Pancreas (tissue), 10 donors: ENCODE measurements at regions not wholly inside any gene's neighbourhood (a gene's known extent, or its start where the extent isn't known, plus 50 kb on each side); places are given as distances from the start of the nearest gene placed in this dataset.

Experiments
- ATAC-seq, 4 donors: fragments of 200-7000 bp; cut with Tn5 transposase; one replicate each; pipeline versions ENCODE4 v1.8.0 to v1.9.1; 2020; ENCODE audit warnings: mild to moderate bottlenecking in 4 of 4, moderate library complexity in 4 of 4
- DNase-seq, 6 donors: peaks; one replicate each; pipeline ENCODE4 v3.0.0-alpha.2; 2020
- FAIRE-seq: peaks from 2 replicates; lab custom pipeline; 2012; peaks lifted over from hg19 to GRCh38; lab: Jason Lieb, UNC
- H3K27ac ChIP-seq, 4 donors: fragments of 200-600 bp; sonication (generic); 1 replicate in 3 of 4; 2 replicates in 1 of 4; pipeline versions ENCODE4 v1.5.0 to v1.8.0; 2020
- H3K27me3 ChIP-seq, 4 donors: fragments of 200-600 bp; one replicate each; pipeline ENCODE4 v1.8.0; 2021
- H3K36me3 ChIP-seq, 3 donors: fragments of 200-600 bp; sonication (generic) in 1 of 3; one replicate each; pipeline versions ENCODE4 v1.5.0 to v1.8.0; 2020 to 2021
- H3K4me1 ChIP-seq, 3 donors: fragments of 200-600 bp; one replicate each; pipeline ENCODE4 v1.8.0; 2021
- H3K4me3 ChIP-seq, 4 donors: fragments of 200-600 bp; sonication (generic) in 2 of 4; one replicate each; pipeline versions ENCODE4 v1.5.0 to v1.8.0; 2020 to 2021
- H3K9me3 ChIP-seq, 4 donors: fragments of 200-600 bp; one replicate each; pipeline ENCODE4 v1.8.0; 2021
- CTCF ChIP-seq, 4 donors: fragments of 200-600 bp; sonication (generic) in 3 of 4; IDR thresholded peaks; one replicate each; pipeline versions ENCODE4 v1.5.0 to v1.8.0; 2021; ENCODE audit warnings: antibody characterized with exemption in 4 of 4
- WGBS, 2 donors: extraction: QIAGEN DNeasy Blood & Tissue Kit; methylation state at CpG; one replicate each; pipeline ENCODE4 v1.1.7; 2013; 5-methylcytosine and 5-hydroxymethylcytosine counted together
- intact Hi-C, 3 donors: fragments of 100-400 bp; cut with DNase I; formaldehyde crosslinking; loops; one replicate each; pipeline versions ENCODE4 v1.11.1 to v1.14.2; 2022
- donor health status: healthy with polysubstance abuse.
- donor health status: DM: no; HTN: no; CAD: no; lungs with moderate emphysema.
- donor health status: DM: no; HTN: no; CAD: no.
- donor health status: control.
- donor health status: control.
- donor health status: Bipolar disorder and iron deficiency.
- donor health status: DM: yes; HTN: yes; CAD: no.
- donor health status: DM: no; HTN: no; CAD: no.
- donor health status: DM: no; HTN: no; CAD: no.
- donor health status: DM: yes; HTN: yes; CAD: no.

GRCh38 chr5:98301547-98301946, 471.9 kb upstream of the RGMB start:
- Histone ChIP-seq H3K27me3 (no peaks in the 10 kb centered on the region), H3K9me3 (no peaks in the 10 kb centered on the region), H3K36me3 (no peaks in the 10 kb centered on the region), H3K4me3 (no peak overlapping the region), H3K4me1 (no peaks in the 10 kb centered on the region), H3K27ac (no peak overlapping the region)
- intact Hi-C loops, result no loop called here
- FAIRE-seq, result no peak
- ATAC-seq, result no peak
- DNase-seq, result no peak
- 64 to 66% methylated on average over 2 of the region's 2 CpGs for WGBS, 2 donors
- no peak for TF ChIP-seq CTCF (IDR thresholded peaks at IDR 0.05)

DNA sequence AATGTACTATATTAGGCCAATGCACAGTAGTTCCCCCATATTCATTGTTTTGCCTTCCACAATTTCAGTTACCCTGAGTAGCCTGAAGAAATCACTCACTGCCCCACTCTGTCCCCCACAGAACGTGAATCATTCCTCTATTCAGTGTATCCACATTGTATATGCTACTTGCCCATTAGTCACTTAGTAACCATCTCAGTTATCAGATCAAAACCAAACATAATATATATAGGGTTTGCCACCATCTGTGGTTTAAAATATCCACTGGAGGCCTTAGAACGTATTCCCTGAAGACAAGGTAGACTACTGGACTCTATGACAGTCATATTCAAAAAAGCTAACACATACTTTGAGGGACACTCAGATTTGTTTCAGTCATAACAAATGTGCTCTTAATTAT, 465.7 kb upstream of the RGMB start:
- no peak for TF ChIP-seq CTCF (IDR thresholded peaks at IDR 0.05)
- Histone ChIP-seq H3K36me3 (no peaks in the 10 kb centered on the region), H3K9me3 (no peaks in the 10 kb centered on the region), H3K4me3 (no peak overlapping the region), H3K27ac (no peak overlapping the region), H3K27me3 (no peaks in the 10 kb centered on the region), H3K4me1 (no peaks in the 10 kb centered on the region)
- intact Hi-C loops, result no loop called here
- DNase-seq, result no peak
- FAIRE-seq, result no peak
- no peak for ATAC-seq
- WGBS, 2 donors, result 74 to 75% methylated on average over 2 of the region's 2 CpGs

- Histone ChIP-seq H3K27me3 (no peaks in the 10 kb centered on the region), H3K27ac (no peak overlapping the region), H3K4me1 (no peaks in the 10 kb centered on the region), H3K36me3 (no peaks in the 10 kb centered on the region), H3K9me3 (no peaks in the 10 kb centered on the region), H3K4me3 (no peak overlapping the region)
- TF ChIP-seq CTCF (IDR thresholded peaks at IDR 0.05), result no peak
- ATAC-seq (no peak), FAIRE-seq (no peak), DNase-seq (no peak)
- intact Hi-C loops, result no loop called here
- 93 to 94% methylated on average over 1 of the region's 1 CpG for WGBS, 2 donors
These were observed 465.2 kb upstream of the RGMB start for GRCh38 chr5:98308231-98308630.

DNA sequence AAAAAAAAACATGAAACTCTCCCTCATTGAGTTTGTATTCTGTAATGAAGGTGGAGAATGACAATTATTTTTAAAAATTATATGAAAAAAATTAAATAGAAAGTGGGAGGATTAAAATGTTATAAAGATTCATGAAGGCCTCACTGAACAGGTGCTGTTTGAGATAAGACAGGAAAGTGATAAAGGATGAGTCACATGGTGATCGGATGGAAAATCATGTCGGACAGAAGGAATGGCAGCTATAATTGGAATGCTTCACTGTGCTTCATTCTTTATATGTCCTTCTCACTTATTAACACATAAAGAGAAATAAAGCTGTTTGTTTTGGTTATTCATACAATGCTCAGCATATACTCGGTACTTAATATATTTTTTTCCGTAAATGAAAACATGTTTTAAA, 464.5 kb upstream of the RGMB start:
- ATAC-seq, result no peak
- Histone ChIP-seq H3K9me3 (no peaks in the 10 kb centered on the region), H3K4me1 (no peaks in the 10 kb centered on the region), H3K36me3 (no peaks in the 10 kb centered on the region), H3K27me3 (no peaks in the 10 kb centered on the region), H3K27ac (no peak overlapping the region), H3K4me3 (no peak overlapping the region)
- no peak for FAIRE-seq
- TF ChIP-seq CTCF (IDR thresholded peaks at IDR 0.05), result no peak
- 80 to 88% methylated on average over 4 of the region's 4 CpGs for WGBS, 2 donors
- intact Hi-C loops, result no loop called here
- no peak for DNase-seq

DNA sequence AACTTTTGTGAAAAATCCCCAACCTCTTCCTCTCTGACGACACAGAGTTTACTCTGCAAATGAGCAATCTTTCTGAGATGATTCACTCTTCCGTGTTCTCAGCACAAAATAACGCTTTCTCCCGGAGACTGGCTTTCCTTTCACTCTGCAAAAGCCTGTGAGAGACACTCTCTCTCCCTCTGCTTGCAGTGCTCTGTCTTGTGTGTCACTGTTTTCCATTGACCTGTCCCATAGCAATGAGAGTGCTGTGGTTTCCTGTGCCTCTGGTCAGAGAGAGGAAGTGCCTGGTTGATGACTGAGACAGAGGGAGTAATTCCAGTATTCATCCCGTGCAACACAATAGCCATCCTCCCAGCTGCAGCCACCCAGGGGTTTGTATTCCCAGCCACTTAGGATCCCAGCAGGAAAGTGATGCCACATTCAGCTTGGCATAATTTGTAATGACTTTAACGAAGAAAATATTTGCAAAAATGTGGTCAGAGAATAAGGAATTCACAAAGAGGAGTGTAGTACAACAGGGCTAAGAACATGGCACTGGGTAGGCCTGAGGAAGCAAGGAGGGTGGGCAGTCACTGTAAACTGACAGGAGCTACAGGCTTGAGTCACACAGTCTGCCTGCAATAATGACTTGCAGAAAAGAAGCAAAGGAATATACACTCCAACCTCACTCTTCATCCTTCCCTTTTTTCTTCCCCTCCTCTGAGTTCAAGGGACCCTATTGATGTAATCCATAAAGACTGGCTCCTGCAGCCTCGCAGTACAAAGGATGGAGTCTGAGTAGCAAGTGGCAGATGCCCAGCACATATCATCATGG, 463.5 kb upstream of the RGMB start:
- no peaks in the 10 kb centered on the region for H3K9me3 ChIP-seq
- FAIRE-seq, result no peak
- no peaks in the 10 kb centered on the region for H3K4me1 ChIP-seq
- H3K36me3 ChIP-seq, result no peaks in the 10 kb centered on the region
- no peak overlapping the region for H3K4me3 ChIP-seq
- peak in 1 of 6 donors; percentile 5 for DNase-seq
- no peaks in the 10 kb centered on the region for H3K27me3 ChIP-seq
- intact Hi-C loops, result no loop called here
- peak in 2 of 4 donors; percentile 50 to 69 for ATAC-seq
- TF ChIP-seq CTCF (IDR thresholded peaks at IDR 0.05), result no peak
- H3K27ac ChIP-seq, result peak overlapping the region in 1 of 4 donors; percentile 36
- 58 to 62% methylated on average over 7 of the region's 7 CpGs for WGBS, 2 donors
